ENCODE measurements at regions not wholly inside any gene's neighbourhood (a gene's known extent, or its start where the extent isn't known, plus 50 kb on each side); places are given as distances from the start of the nearest gene placed in this dataset.

GRCh38 chr1:96370757-96371156, 350.8 kb upstream of the PTBP2 start:
- no peak for DNase-seq
- Histone ChIP-seq H3K36me3 (ENCODE audit: insufficient read depth, low read length) (no peaks in the 10 kb centered on the region), H4K20me1 (ENCODE audit: insufficient read depth, low read depth, low read length) (no peaks in the 10 kb centered on the region), H3K4me1 (ENCODE audit: low read length) (no peaks in the 10 kb centered on the region), H3K27ac (ENCODE audit: low read length) (no peak overlapping the region), H3K79me2 (ENCODE audit: low read length) (no peaks in the 10 kb centered on the region), H3K9ac (ENCODE audit: low read length) (no peak overlapping the region), H3K27me3 (ENCODE audit: low read length) (no peaks in the 10 kb centered on the region), H3K9me2 (replicated peaks; ENCODE audit: insufficient read depth, low read length) (no peaks in the 10 kb centered on the region; the same call in 1 of the 2 replicates), H3K9me3 (ENCODE audit: low read length) (no peaks in the 10 kb centered on the region), H3K4me2 (ENCODE audit: low read depth, low read length, poor library complexity, severe bottlenecking) (no peak overlapping the region), H3K4me3 (ENCODE audit: low read length) (no peak overlapping the region), H2AFZ (ENCODE audit: low read length) (no peak overlapping the region)

- Histone ChIP-seq H4K20me1 (ENCODE audit: insufficient read depth, low read depth, low read length) (no peaks in the 10 kb centered on the region), H3K4me1 (ENCODE audit: low read length) (no peaks in the 10 kb centered on the region), H2AFZ (ENCODE audit: low read length) (no peak overlapping the region), H3K9me3 (ENCODE audit: low read length) (no peaks in the 10 kb centered on the region), H3K79me2 (ENCODE audit: low read length) (no peaks in the 10 kb centered on the region), H3K36me3 (ENCODE audit: insufficient read depth, low read length) (no peaks in the 10 kb centered on the region), H3K9ac (ENCODE audit: low read length) (no peak overlapping the region), H3K27ac (ENCODE audit: low read length) (no peak overlapping the region), H3K27me3 (ENCODE audit: low read length) (no peaks in the 10 kb centered on the region), H3K4me3 (ENCODE audit: low read length) (no peak overlapping the region), H3K9me2 (replicated peaks; ENCODE audit: insufficient read depth, low read length) (no peaks in the 10 kb centered on the region; the same call in 1 of the 2 replicates), H3K4me2 (ENCODE audit: low read depth, low read length, poor library complexity, severe bottlenecking) (no peak overlapping the region)
- DNase-seq, result no peak
Observed at GRCh38 chr1:96372881-96373280, 348.7 kb upstream of the PTBP2 start.

- H3K79me2 ChIP-seq (ENCODE audit: low read length), result no peaks in the 10 kb centered on the region
- no peaks in the 10 kb centered on the region for H4K20me1 ChIP-seq (ENCODE audit: insufficient read depth, low read depth, low read length)
- H3K4me2 ChIP-seq (ENCODE audit: low read depth, low read length, poor library complexity, severe bottlenecking), result no peak overlapping the region
- H3K4me1 ChIP-seq (ENCODE audit: low read length), result no peaks in the 10 kb centered on the region
- no peaks in the 10 kb centered on the region for H3K36me3 ChIP-seq (ENCODE audit: insufficient read depth, low read length)
- DNase-seq, result no peak
- H3K9me3 ChIP-seq (ENCODE audit: low read length), result no peaks in the 10 kb centered on the region
- H3K4me3 ChIP-seq (ENCODE audit: low read length), result no peak overlapping the region
- no peak overlapping the region for H3K9ac ChIP-seq (ENCODE audit: low read length)
- no peaks in the 10 kb centered on the region; the same call in 1 of the 2 replicates for H3K9me2 ChIP-seq (replicated peaks; ENCODE audit: insufficient read depth, low read length)
- H2AFZ ChIP-seq (ENCODE audit: low read length), result no peak overlapping the region
- no peaks in the 10 kb centered on the region for H3K27me3 ChIP-seq (ENCODE audit: low read length)
- H3K27ac ChIP-seq (ENCODE audit: low read length), result no peak overlapping the region
Observed at GRCh38 chr1:96374076-96374762, 347.4 kb upstream of the PTBP2 start.

- H3K36me3 ChIP-seq (ENCODE audit: insufficient read depth, low read length), result no peaks in the 10 kb centered on the region
- no peak overlapping the region for H3K27ac ChIP-seq (ENCODE audit: low read length)
- H3K4me2 ChIP-seq (ENCODE audit: low read depth, low read length, poor library complexity, severe bottlenecking), result no peak overlapping the region
- H3K4me1 ChIP-seq (ENCODE audit: low read length), result no peaks in the 10 kb centered on the region
- H3K9me3 ChIP-seq (ENCODE audit: low read length), result no peaks in the 10 kb centered on the region
- no peak overlapping the region for H2AFZ ChIP-seq (ENCODE audit: low read length)
- H3K9ac ChIP-seq (ENCODE audit: low read length), result no peak overlapping the region
- DNase-seq, result no peak
- no peaks in the 10 kb centered on the region for H3K27me3 ChIP-seq (ENCODE audit: low read length)
- H3K79me2 ChIP-seq (ENCODE audit: low read length), result no peaks in the 10 kb centered on the region
- no peaks in the 10 kb centered on the region; the same call in 1 of the 2 replicates for H3K9me2 ChIP-seq (replicated peaks; ENCODE audit: insufficient read depth, low read length)
- no peak overlapping the region for H3K4me3 ChIP-seq (ENCODE audit: low read length)
- H4K20me1 ChIP-seq (ENCODE audit: insufficient read depth, low read depth, low read length), result no peaks in the 10 kb centered on the region
Observed at GRCh38 chr1:96376846-96377245, 344.7 kb upstream of the PTBP2 start.

- H3K4me3 ChIP-seq (ENCODE audit: low read length), result no peak overlapping the region
- H3K27ac ChIP-seq (ENCODE audit: low read length), result no peak overlapping the region
- no peaks in the 10 kb centered on the region for H3K36me3 ChIP-seq (ENCODE audit: insufficient read depth, low read length)
- H3K79me2 ChIP-seq (ENCODE audit: low read length), result no peaks in the 10 kb centered on the region
- no peak overlapping the region for H3K4me2 ChIP-seq (ENCODE audit: low read depth, low read length, poor library complexity, severe bottlenecking)
- no peaks in the 10 kb centered on the region; the same call in 1 of the 2 replicates for H3K9me2 ChIP-seq (replicated peaks; ENCODE audit: insufficient read depth, low read length)
- no peak overlapping the region for H3K9ac ChIP-seq (ENCODE audit: low read length)
- H3K27me3 ChIP-seq (ENCODE audit: low read length), result no peaks in the 10 kb centered on the region
- H3K9me3 ChIP-seq (ENCODE audit: low read length), result no peaks in the 10 kb centered on the region
- H3K4me1 ChIP-seq (ENCODE audit: low read length), result no peaks in the 10 kb centered on the region
- no peak overlapping the region for H2AFZ ChIP-seq (ENCODE audit: low read length)
- no peak for DNase-seq
- no peaks in the 10 kb centered on the region for H4K20me1 ChIP-seq (ENCODE audit: insufficient read depth, low read depth, low read length)
Observed at GRCh38 chr1:96384611-96385010, 337.0 kb upstream of the PTBP2 start.

DNA sequence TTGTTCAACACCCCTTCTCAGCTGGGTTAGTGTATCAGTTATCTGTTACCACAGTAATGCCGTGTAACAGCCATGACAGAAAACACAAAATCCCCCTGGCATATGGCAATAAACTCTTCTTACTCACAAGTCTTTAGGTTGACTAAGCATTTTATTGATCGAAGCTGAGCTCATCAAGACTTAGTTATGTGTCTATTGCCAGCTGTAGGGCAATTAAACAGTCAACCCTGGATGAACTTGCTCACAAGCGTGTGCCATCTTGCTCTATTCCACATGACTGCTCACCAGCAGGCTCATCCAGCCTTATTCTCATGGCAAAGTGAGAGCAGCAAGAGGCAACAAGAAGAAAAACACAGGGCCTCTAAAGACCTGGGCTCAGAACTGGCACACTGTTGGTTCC, 333.8 kb upstream of the PTBP2 start:
- Histone ChIP-seq H4K20me1 (ENCODE audit: insufficient read depth, low read depth, low read length) (no peaks in the 10 kb centered on the region), H3K4me2 (ENCODE audit: low read depth, low read length, poor library complexity, severe bottlenecking) (no peak overlapping the region), H3K36me3 (ENCODE audit: insufficient read depth, low read length) (no peaks in the 10 kb centered on the region), H2AFZ (ENCODE audit: low read length) (no peak overlapping the region), H3K9me2 (replicated peaks; ENCODE audit: insufficient read depth, low read length) (no peaks in the 10 kb centered on the region; the same call in 1 of the 2 replicates), H3K4me1 (ENCODE audit: low read length) (no peaks in the 10 kb centered on the region), H3K79me2 (ENCODE audit: low read length) (no peaks in the 10 kb centered on the region), H3K9me3 (ENCODE audit: low read length) (no peaks in the 10 kb centered on the region), H3K27ac (ENCODE audit: low read length) (no peak overlapping the region), H3K4me3 (ENCODE audit: low read length) (no peak overlapping the region), H3K27me3 (ENCODE audit: low read length) (no peaks in the 10 kb centered on the region), H3K9ac (ENCODE audit: low read length) (no peak overlapping the region)
- DNase-seq, result no peak

- Histone ChIP-seq H3K4me2 (ENCODE audit: low read depth, low read length, poor library complexity, severe bottlenecking) (no peak overlapping the region), H3K4me3 (ENCODE audit: low read length) (no peak overlapping the region)
Observed at GRCh38 chr1:96388421-96389310, 332.9 kb upstream of the PTBP2 start.

GRCh38 chr1:96400089-96400488, 321.5 kb upstream of the PTBP2 start:
- no peak overlapping the region for H3K9ac ChIP-seq (ENCODE audit: low read length)
- H3K27me3 ChIP-seq (ENCODE audit: low read length), result no peaks in the 10 kb centered on the region
- no peak overlapping the region for H3K4me3 ChIP-seq (ENCODE audit: low read length)
- H3K9me3 ChIP-seq (ENCODE audit: low read length), result no peaks in the 10 kb centered on the region
- H3K36me3 ChIP-seq (ENCODE audit: insufficient read depth, low read length), result no peaks in the 10 kb centered on the region
- no peak overlapping the region for H3K27ac ChIP-seq (ENCODE audit: low read length)
- H3K79me2 ChIP-seq (ENCODE audit: low read length), result no peaks in the 10 kb centered on the region
- DNase-seq, result no peak
- H2AFZ ChIP-seq (ENCODE audit: low read length), result no peak overlapping the region
- no peaks in the 10 kb centered on the region for H4K20me1 ChIP-seq (ENCODE audit: insufficient read depth, low read depth, low read length)
- H3K9me2 ChIP-seq (replicated peaks; ENCODE audit: insufficient read depth, low read length), result no peaks in the 10 kb centered on the region
- no peak overlapping the region for H3K4me2 ChIP-seq (ENCODE audit: low read depth, low read length, poor library complexity, severe bottlenecking)
- no peaks in the 10 kb centered on the region for H3K4me1 ChIP-seq (ENCODE audit: low read length)

More at GRCh38 chr1:96388421-96389310, 332.9 kb upstream of the PTBP2 start:
- no peak overlapping the region for H3K9ac ChIP-seq (ENCODE audit: low read length)
- no peaks in the 10 kb centered on the region; the same call in 1 of the 2 replicates for H3K9me2 ChIP-seq (replicated peaks; ENCODE audit: insufficient read depth, low read length)
- H4K20me1 ChIP-seq (ENCODE audit: insufficient read depth, low read depth, low read length), result no peaks in the 10 kb centered on the region
- H3K36me3 ChIP-seq (ENCODE audit: insufficient read depth, low read length), result no peaks in the 10 kb centered on the region
- no peaks in the 10 kb centered on the region for H3K9me3 ChIP-seq (ENCODE audit: low read length)
- no peak overlapping the region for H3K27ac ChIP-seq (ENCODE audit: low read length)
- H3K4me1 ChIP-seq (ENCODE audit: low read length), result no peaks in the 10 kb centered on the region
- H2AFZ ChIP-seq (ENCODE audit: low read length), result no peak overlapping the region
- H3K79me2 ChIP-seq (ENCODE audit: low read length), result no peaks in the 10 kb centered on the region
- no peaks in the 10 kb centered on the region for H3K27me3 ChIP-seq (ENCODE audit: low read length)
- DNase-seq, result no peak
